CD4-positive, CD25-positive, alpha-beta regulatory T cell (primary cell): ENCODE measurements at regions not wholly inside any gene's neighbourhood (a gene's known extent, or its start where the extent isn't known, plus 50 kb on each side); places are given as distances from the start of the nearest gene placed in this dataset.

Experiments used
- ATAC-seq, 2 donors: fragments of 150-1000 bp; cut with Tn5 transposase; one replicate each; pipeline ENCODE4 v1.10.0; 2021; ENCODE audit warnings: low read depth in 2 of 2, moderate number of reproducible peaks in 2 of 2, moderate library complexity in 1 of 2
- DNase-seq, 3 donors: peaks; one replicate each; pipeline versions ENCODE4 v3.0.0 to v3.0.0-alpha.2; 2012 to 2022; ENCODE audit warnings: mixed read lengths in 1 of 3
- H3K27ac ChIP-seq: one replicate; pipeline ENCODE4 v1.7.0; 2013; ENCODE audit warnings: mild to moderate bottlenecking, low read length; ENCODE audit not compliant: insufficient read depth, poor library complexity, severe bottlenecking
- H3K27me3 ChIP-seq: one replicate; pipeline ENCODE4 v1.7.0; 2013; ENCODE audit warnings: low read length; ENCODE audit not compliant: control insufficient read depth, insufficient read depth
- H3K36me3 ChIP-seq: one replicate; pipeline ENCODE4 v1.7.0; 2013; ENCODE audit warnings: mild to moderate bottlenecking, low read length, moderate library complexity; ENCODE audit not compliant: control insufficient read depth, insufficient read depth
- H3K4me1 ChIP-seq: 2 replicates; pipeline ENCODE4 v1.7.0; 2013; ENCODE audit warnings: mild to moderate bottlenecking, low read length; ENCODE audit not compliant: insufficient read depth, control insufficient read depth, poor library complexity, severe bottlenecking
- H3K4me3 ChIP-seq: one replicate; pipeline ENCODE4 v1.7.0; 2013; ENCODE audit warnings: low read depth, mild to moderate bottlenecking, low read length, moderate library complexity
- H3K9me3 ChIP-seq, 2 experiments: 1 replicate in 1 of 2; 2 replicates in 1 of 2; pipeline ENCODE4 v1.7.0; 2013; ENCODE audit warnings: low read length in 2 of 2, mild to moderate bottlenecking in 1 of 2, moderate library complexity in 1 of 2; ENCODE audit not compliant: control insufficient read depth in 2 of 2
- H3K27ac Mint-ChIP-seq, 3 donors: one replicate each; pipeline ENCODE4 v1.8.0; 2020 to 2022; ENCODE audit warnings: mild to moderate bottlenecking in 3 of 3, mixed read lengths in 3 of 3, moderate library complexity in 2 of 3
- H3K27me3 Mint-ChIP-seq: one replicate; pipeline ENCODE4 v1.8.0; 2022; ENCODE audit warnings: mild to moderate bottlenecking, mixed read lengths
- H3K36me3 Mint-ChIP-seq: one replicate; pipeline ENCODE4 v1.8.0; 2020; ENCODE audit warnings: mixed read lengths
- H3K4me1 Mint-ChIP-seq, 4 donors: one replicate each; pipeline ENCODE4 v1.8.0; 2020 to 2022; ENCODE audit warnings: mixed read lengths in 4 of 4, mild to moderate bottlenecking in 1 of 4
- H3K4me3 Mint-ChIP-seq, 4 donors: one replicate each; pipeline ENCODE4 v1.8.0; 2020 to 2022; ENCODE audit warnings: mild to moderate bottlenecking in 4 of 4, mixed read lengths in 4 of 4, moderate library complexity in 3 of 4
- H3K9me3 Mint-ChIP-seq, 7 donors: one replicate each; pipeline ENCODE4 v1.8.0; 2020 to 2022; ENCODE audit warnings: mixed read lengths in 7 of 7, mild to moderate bottlenecking in 3 of 7, moderate library complexity in 2 of 7

DNA sequence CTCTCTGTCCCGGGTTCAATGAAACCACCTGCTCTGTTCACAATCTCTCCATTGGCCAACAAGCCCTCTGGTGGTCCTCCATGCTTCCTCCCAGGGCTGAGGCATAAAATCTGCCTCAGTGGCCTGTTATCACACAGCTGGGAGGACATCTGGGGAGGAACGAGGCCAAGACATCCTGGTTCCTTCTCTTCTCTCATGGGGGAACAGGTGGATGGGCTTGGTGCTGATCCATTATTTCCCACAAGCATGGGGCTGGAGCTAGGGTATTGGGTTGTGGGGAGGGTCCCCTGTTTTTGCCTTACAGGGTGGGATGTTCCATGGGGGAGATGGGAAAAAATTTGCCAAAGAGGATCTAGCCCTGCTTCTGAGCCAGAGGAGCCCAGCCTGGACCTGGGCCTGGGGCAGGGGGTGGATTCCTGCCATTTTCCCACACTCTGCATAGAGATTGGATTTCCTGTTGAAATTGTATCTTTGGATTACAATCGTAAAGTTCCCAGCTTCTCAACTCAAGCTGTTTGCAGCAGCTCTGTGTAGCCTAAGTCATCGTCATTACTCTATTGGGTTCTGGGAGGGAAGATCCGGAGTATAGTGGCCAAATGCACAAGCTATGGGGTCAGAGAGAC, 124.7 kb downstream of the NAV1 start:
- Histone ChIP-seq H3K4me3 (no peak overlapping the region), H3K36me3 (no peaks in the 10 kb centered on the region), H3K4me1 (no peaks in the 10 kb centered on the region), H3K27ac (no peak overlapping the region), H3K27me3 (no peaks in the 10 kb centered on the region), H3K9me3 (no peaks in the 10 kb centered on the region)
- peaks cover 10% of the 10 kb centered on the region for H3K27me3 Mint-ChIP-seq
- no peak overlapping the region for H3K4me3 Mint-ChIP-seq
- no peak overlapping the region for H3K27ac Mint-ChIP-seq
- H3K36me3 Mint-ChIP-seq, result no peaks in the 10 kb centered on the region
- peaks cover 0 to 2% (median 0%) of the 10 kb centered on the region in 7 donors for H3K9me3 Mint-ChIP-seq
- H3K4me1 Mint-ChIP-seq, result no peaks in the 10 kb centered on the region
- DNase-seq (no peak), ATAC-seq (no peak)

DNA sequence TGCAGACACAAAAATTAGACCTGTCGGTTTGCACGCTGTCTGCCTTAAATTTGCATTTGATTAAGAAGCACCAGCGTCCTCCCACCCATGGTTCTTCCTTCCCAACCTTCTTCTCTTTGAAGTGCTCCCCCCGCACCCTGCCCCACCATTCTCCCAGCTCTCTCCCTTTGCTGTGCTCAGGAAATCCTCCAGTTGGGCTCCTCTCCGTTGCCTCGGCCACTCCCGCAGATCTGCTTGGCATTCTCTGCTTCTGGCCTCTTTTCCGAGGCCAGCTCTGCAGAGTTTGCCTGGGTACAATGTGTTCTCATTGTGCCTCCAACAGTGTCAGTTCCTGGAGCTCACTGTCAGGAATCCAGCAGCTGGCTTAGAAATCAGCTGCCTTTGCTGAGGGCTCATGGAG, 126.1 kb downstream of the NAV1 start:
- Histone ChIP-seq H3K4me1 (no peaks in the 10 kb centered on the region), H3K27ac (no peak overlapping the region), H3K9me3 (no peaks in the 10 kb centered on the region), H3K36me3 (no peaks in the 10 kb centered on the region), H3K27me3 (no peaks in the 10 kb centered on the region), H3K4me3 (no peak overlapping the region)
- peaks cover 0 to 2% (median 0%) of the 10 kb centered on the region in 7 donors for H3K9me3 Mint-ChIP-seq
- DNase-seq (no peak), ATAC-seq (no peak)
- no peak overlapping the region for H3K27ac Mint-ChIP-seq
- peaks cover 10% of the 10 kb centered on the region for H3K27me3 Mint-ChIP-seq
- no peaks in the 10 kb centered on the region for H3K4me1 Mint-ChIP-seq
- no peaks in the 10 kb centered on the region for H3K36me3 Mint-ChIP-seq
- H3K4me3 Mint-ChIP-seq, result no peak overlapping the region

DNA sequence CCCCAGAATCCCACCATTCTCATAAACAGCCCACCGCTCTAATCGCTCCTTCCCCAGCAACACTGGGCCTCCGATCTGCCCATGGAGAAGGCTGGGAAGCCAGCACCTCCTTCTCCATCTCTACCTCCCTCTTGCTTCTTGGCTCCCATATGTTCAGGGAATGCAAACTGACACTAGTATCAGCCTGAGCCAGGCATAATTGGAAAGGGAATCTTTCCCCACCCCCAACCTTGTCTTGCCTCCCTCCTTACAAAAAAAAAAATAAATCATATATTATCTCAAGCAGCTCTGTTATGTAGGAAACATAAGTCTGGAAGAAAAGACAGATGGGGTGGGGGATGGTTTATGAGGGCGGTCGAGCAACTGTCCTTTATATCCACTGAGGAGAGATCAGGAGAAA, 127.2 kb downstream of the NAV1 start:
- Mint-ChIP-seq H3K27me3 (peaks cover 10% of the 10 kb centered on the region), H3K9me3 (peaks cover 0 to 2% (median 0%) of the 10 kb centered on the region in 7 donors), H3K4me3 (no peak overlapping the region), H3K36me3 (no peaks in the 10 kb centered on the region), H3K27ac (peak overlapping the region in 1 of 3 donors; percentile 20), H3K4me1 (no peaks in the 10 kb centered on the region)
- Histone ChIP-seq H3K4me1 (no peaks in the 10 kb centered on the region), H3K36me3 (no peaks in the 10 kb centered on the region), H3K4me3 (no peak overlapping the region), H3K9me3 (no peaks in the 10 kb centered on the region), H3K27me3 (no peaks in the 10 kb centered on the region), H3K27ac (no peak overlapping the region)
- DNase-seq (no peak), ATAC-seq (no peak)

GRCh38 chr1:201666645-201667044, 127.7 kb downstream of the NAV1 start:
- no peak for DNase-seq
- peaks cover 0 to 2% (median 0%) of the 10 kb centered on the region in 7 donors for H3K9me3 Mint-ChIP-seq
- Histone ChIP-seq H3K4me3 (no peak overlapping the region), H3K4me1 (no peaks in the 10 kb centered on the region), H3K9me3 (no peaks in the 10 kb centered on the region), H3K27me3 (no peaks in the 10 kb centered on the region), H3K36me3 (no peaks in the 10 kb centered on the region), H3K27ac (no peak overlapping the region)
- no peaks in the 10 kb centered on the region for H3K4me1 Mint-ChIP-seq
- H3K36me3 Mint-ChIP-seq, result no peaks in the 10 kb centered on the region
- H3K27me3 Mint-ChIP-seq, result peaks cover 10% of the 10 kb centered on the region
- ATAC-seq, result no peak
- H3K4me3 Mint-ChIP-seq, result no peak overlapping the region
- H3K27ac Mint-ChIP-seq, result no peak overlapping the region

DNA sequence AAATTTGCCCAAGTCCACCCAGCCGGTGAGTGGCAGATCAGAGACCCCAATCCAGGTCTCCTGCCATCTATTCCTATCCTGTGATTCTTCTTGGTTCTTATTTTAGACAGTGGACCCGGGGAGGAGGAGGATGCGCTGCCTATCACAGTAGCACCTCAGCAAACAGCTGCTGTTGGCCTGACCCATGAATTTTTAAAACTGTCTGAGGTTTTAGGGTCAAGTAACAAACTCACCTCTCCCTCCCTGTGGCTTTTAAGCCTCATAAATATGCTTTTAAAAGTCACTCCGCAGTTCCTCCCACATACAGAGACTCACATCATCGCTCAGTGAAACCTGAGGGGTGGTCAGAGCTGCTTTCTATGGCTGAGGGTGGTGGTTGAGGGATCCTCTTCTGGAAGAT, 128.6 kb downstream of the NAV1 start:
- H3K36me3 ChIP-seq, result no peaks in the 10 kb centered on the region
- H3K27me3 Mint-ChIP-seq, result peaks cover 10% of the 10 kb centered on the region
- no peak overlapping the region for H3K4me3 Mint-ChIP-seq
- no peaks in the 10 kb centered on the region for H3K36me3 Mint-ChIP-seq
- no peaks in the 10 kb centered on the region for H3K4me1 ChIP-seq
- H3K9me3 ChIP-seq, result no peaks in the 10 kb centered on the region
- no peaks in the 10 kb centered on the region for H3K4me1 Mint-ChIP-seq
- H3K27ac Mint-ChIP-seq, result no peak overlapping the region
- peaks cover 0 to 2% (median 0%) of the 10 kb centered on the region in 7 donors for H3K9me3 Mint-ChIP-seq
- no peak overlapping the region for H3K4me3 ChIP-seq
- H3K27ac ChIP-seq, result no peak overlapping the region
- H3K27me3 ChIP-seq, result no peaks in the 10 kb centered on the region
- no peak for ATAC-seq
- DNase-seq, result no peak

- peaks cover 1% of the 10 kb centered on the region for H3K27me3 Mint-ChIP-seq
- H3K4me3 Mint-ChIP-seq, result no peak overlapping the region
- DNase-seq (no peak), ATAC-seq (no peak)
- no peak overlapping the region for H3K4me3 ChIP-seq
- no peak overlapping the region for H3K27ac ChIP-seq
- H3K4me1 ChIP-seq, result no peaks in the 10 kb centered on the region
- no peaks in the 10 kb centered on the region for H3K9me3 ChIP-seq
- peaks cover 0 to 2% (median 0%) of the 10 kb centered on the region in 4 donors for H3K4me1 Mint-ChIP-seq
- H3K36me3 Mint-ChIP-seq, result no peaks in the 10 kb centered on the region
- no peak overlapping the region for H3K27ac Mint-ChIP-seq
- H3K36me3 ChIP-seq, result no peaks in the 10 kb centered on the region
- no peaks in the 10 kb centered on the region for H3K27me3 ChIP-seq
- H3K9me3 Mint-ChIP-seq, result peaks cover 0 to 1% (median 0%) of the 10 kb centered on the region in 7 donors
These were observed 131.6 kb downstream of the NAV1 start for GRCh38 chr1:201670517-201670916.

DNA sequence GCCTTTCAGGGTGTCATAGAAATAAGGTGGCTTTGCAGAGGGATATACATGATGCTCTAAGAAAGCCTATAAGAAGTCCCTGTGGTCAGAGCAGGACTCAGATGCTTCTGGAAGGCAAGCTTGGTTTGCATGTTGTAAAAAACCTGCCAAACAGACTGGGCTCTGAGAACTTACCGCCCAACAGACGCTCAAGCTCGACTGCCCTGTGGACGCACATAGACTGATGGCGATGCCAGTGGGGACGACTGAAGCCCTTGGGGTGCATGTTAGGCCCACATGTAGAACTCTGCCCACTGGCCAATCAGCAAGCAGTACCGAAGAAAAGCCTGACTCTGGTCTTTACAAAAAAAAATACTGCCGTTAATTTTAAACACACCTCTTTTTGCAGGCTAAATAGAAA, 133.8 kb downstream of the NAV1 start:
- peak overlapping the region in 1 of 3 donors; percentile 61 for H3K27ac Mint-ChIP-seq
- no peak for ATAC-seq

DNA sequence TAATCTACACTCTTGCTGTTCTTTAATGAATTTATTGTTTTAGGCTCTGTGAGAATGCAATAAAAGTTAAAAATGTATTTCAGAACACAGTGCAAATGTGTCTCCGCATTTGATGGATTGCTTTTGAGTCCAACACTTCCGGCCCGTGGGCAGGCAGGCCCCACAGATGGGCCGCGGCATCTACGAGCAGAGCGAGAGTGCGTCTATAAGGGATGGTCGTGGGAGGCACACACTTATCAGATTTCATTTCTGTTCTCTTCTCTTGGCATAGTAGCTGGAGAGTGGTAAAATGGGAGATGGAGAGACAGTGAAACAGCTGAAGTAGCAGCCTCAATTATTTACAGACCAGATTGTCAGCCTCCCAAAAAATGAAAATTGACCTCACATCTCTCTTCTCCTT, 134.2 kb downstream of the NAV1 start:
- Mint-ChIP-seq H3K4me3 (no peak overlapping the region), H3K9me3 (no peaks in the 10 kb centered on the region), H3K27ac (peak overlapping the region in 1 of 3 donors; percentile 61), H3K4me1 (peaks cover 0 to 2% (median 0%) of the 10 kb centered on the region in 4 donors), H3K36me3 (no peaks in the 10 kb centered on the region), H3K27me3 (no peaks in the 10 kb centered on the region)
- H3K27me3 ChIP-seq, result no peaks in the 10 kb centered on the region
- H3K27ac ChIP-seq, result no peak overlapping the region
- ATAC-seq, result no peak
- no peaks in the 10 kb centered on the region for H3K36me3 ChIP-seq
- H3K4me3 ChIP-seq, result no peak overlapping the region
- no peaks in the 10 kb centered on the region for H3K4me1 ChIP-seq
- no peak for DNase-seq
- H3K9me3 ChIP-seq, result no peaks in the 10 kb centered on the region

More for the DNA sequence above, 133.8 kb downstream of the NAV1 start:
- H3K9me3 Mint-ChIP-seq, result no peaks in the 10 kb centered on the region
- peaks cover 0 to 2% (median 0%) of the 10 kb centered on the region in 4 donors for H3K4me1 Mint-ChIP-seq
- no peaks in the 10 kb centered on the region for H3K27me3 Mint-ChIP-seq
- H3K27ac ChIP-seq, result no peak overlapping the region
- H3K27me3 ChIP-seq, result no peaks in the 10 kb centered on the region
- DNase-seq, result no peak
- no peaks in the 10 kb centered on the region for H3K36me3 ChIP-seq
- no peak overlapping the region for H3K4me3 ChIP-seq
- no peaks in the 10 kb centered on the region for H3K9me3 ChIP-seq
- no peaks in the 10 kb centered on the region for H3K4me1 ChIP-seq
- no peak overlapping the region for H3K4me3 Mint-ChIP-seq
- H3K36me3 Mint-ChIP-seq, result no peaks in the 10 kb centered on the region
